SU-DHL-6 (cell line): ENCODE measurements at regions not wholly inside any gene's neighbourhood (a gene's known extent, or its start where the extent isn't known, plus 50 kb on each side); places are given as distances from the start of the nearest gene placed in this dataset.

ENCODE experiments used
- H2AFZ ChIP-seq: fragments of 200-600 bp; sonication (generic); 2 replicates; pipeline ENCODE4 v1.6.1; 2014; ENCODE audit warnings: low read depth, mild to moderate bottlenecking, moderate library complexity, mixed read lengths, antibody characterized with exemption, low read length; ENCODE audit not compliant: severe bottlenecking
- H3F3A ChIP-seq: fragments of 200-600 bp; shearing (Covaris generic); 2 replicates; pipeline ENCODE4 v1.6.0; 2016; ENCODE audit warnings: antibody characterized with exemption, mild to moderate bottlenecking; ENCODE audit not compliant: insufficient read depth
- H3K27ac ChIP-seq: fragments of 200-600 bp; sonication (generic); 2 replicates; pipeline ENCODE4 v1.5.1; 2016; ENCODE audit warnings: low read depth, mild to moderate bottlenecking, low read length, moderate library complexity, mixed read lengths
- H3K27me3 ChIP-seq: fragments of 200-600 bp; sonication (generic), shearing (Covaris generic); 2 replicates; pipeline ENCODE4 v1.6.0; 2014; ENCODE audit warnings: mild to moderate bottlenecking, low read length
- H3K36me3 ChIP-seq: fragments of 200-600 bp; sonication (generic); 2 replicates; pipeline ENCODE4 v1.6.1; 2014; ENCODE audit warnings: mild to moderate bottlenecking, low read length, mixed read lengths
- H3K4me2 ChIP-seq: fragments of 300-600, 200-600 bp; shearing (Covaris generic), sonication (generic); 2 replicates; pipeline ENCODE4 v1.6.0; 2014; ENCODE audit warnings: low read length, low read depth, mild to moderate bottlenecking; ENCODE audit not compliant: poor library complexity, severe bottlenecking
- H3K4me3 ChIP-seq: fragments of 200-600 bp; sonication (generic); 2 replicates; pipeline ENCODE4 v1.5.1; 2014; ENCODE audit warnings: antibody characterized with exemption, low read length, mild to moderate bottlenecking, mixed read lengths; ENCODE audit not compliant: insufficient read depth, poor library complexity, severe bottlenecking
- H3K79me2 ChIP-seq: fragments of 200-600 bp; sonication (generic); 2 replicates; pipeline ENCODE4 v1.6.1; 2014; ENCODE audit warnings: mild to moderate bottlenecking, low read length, moderate library complexity; ENCODE audit not compliant: insufficient read depth
- H3K9ac ChIP-seq: fragments of 200-600 bp; sonication (generic); 2 replicates; pipeline ENCODE4 v1.7.0; 2014; ENCODE audit warnings: mild to moderate bottlenecking, low read length
- H3K9me2 ChIP-seq: fragments of 200-600 bp; sonication (generic); replicated peaks from 2 replicates; pipeline ENCODE4 v1.6.1; 2014; ENCODE audit warnings: low read length; ENCODE audit not compliant: insufficient read depth
- H3K9me3 ChIP-seq: fragments of 200-600 bp; sonication (generic); 2 replicates; pipeline ENCODE4 v1.6.1; 2014; ENCODE audit warnings: low read length, mixed read lengths; ENCODE audit not compliant: insufficient read depth
- H4K20me1 ChIP-seq: fragments of 200-600 bp; sonication (generic); 2 replicates; pipeline ENCODE4 v1.6.1; 2014; ENCODE audit warnings: low read depth, mild to moderate bottlenecking, antibody characterized with exemption, low read length, moderate library complexity, mixed read lengths
- EZH2phosphoT487 ChIP-seq: fragments of 200-600 bp; sonication (generic), shearing (Covaris generic); conservative IDR thresholded peaks from 2 replicates; pipeline ENCODE4 v1.6.1; 2018; ENCODE audit warnings: mild to moderate bottlenecking, antibody characterized with exemption, low read length, moderate library complexity, mixed read lengths
- TF ChIP-seq, protein P1 (sequence below): fragments of 200-600 bp; sonication (generic); IDR thresholded peaks from one replicate; pipeline ENCODE4 v1.5.1; 2017; ENCODE audit warnings: antibody characterized with exemption, mild to moderate bottlenecking, low read length, moderate library complexity; ENCODE audit not compliant: insufficient read depth, poor library complexity, severe bottlenecking

DNA sequence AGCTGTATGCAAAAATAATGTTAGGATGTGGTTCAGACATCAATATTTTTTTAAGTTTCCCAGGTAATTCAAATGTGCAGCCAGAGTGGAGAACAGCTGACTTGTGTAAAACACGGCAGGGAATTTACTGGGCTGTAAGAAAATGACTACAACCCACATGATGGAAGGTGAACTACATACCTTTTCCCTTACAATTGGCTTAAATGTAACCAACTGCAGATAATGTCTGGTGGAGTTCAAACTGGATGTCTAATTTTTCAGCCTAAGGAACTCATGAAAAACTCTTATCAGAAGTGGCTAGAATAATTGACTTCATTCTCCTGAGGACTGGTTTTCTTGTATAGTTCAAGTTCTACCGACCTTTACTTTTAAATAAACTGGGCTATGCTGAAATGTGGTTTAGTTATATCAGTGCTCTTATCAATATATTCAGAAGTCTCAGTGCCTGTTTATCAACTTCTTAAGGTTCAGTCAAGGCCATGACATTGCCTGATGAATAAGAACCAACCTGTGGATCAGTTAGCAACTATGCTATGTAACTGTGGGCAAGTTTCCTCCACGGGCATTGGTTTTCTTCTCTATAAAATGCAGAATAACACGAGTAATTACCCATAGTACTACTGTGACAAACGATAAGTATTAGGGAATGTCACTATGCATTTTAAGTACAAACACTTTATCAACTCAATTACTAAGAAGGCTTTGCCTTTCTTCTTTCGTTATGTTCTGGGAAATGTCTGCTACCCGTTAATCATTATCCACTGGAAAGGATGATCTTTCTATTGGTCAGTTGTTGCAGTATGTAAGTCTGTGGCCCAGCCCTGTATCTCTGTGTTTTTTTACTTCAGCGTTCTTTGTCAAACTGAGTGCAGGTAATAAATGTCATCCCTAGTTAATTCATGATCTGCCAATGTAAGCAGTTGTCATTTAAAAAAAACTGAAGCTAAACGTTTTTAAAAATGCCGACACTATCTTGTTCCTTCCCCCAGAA is 181.6 kb downstream of the PCDH7 start:
- H3K79me2 ChIP-seq = no peaks in the 10 kb centered on the region

DNA sequence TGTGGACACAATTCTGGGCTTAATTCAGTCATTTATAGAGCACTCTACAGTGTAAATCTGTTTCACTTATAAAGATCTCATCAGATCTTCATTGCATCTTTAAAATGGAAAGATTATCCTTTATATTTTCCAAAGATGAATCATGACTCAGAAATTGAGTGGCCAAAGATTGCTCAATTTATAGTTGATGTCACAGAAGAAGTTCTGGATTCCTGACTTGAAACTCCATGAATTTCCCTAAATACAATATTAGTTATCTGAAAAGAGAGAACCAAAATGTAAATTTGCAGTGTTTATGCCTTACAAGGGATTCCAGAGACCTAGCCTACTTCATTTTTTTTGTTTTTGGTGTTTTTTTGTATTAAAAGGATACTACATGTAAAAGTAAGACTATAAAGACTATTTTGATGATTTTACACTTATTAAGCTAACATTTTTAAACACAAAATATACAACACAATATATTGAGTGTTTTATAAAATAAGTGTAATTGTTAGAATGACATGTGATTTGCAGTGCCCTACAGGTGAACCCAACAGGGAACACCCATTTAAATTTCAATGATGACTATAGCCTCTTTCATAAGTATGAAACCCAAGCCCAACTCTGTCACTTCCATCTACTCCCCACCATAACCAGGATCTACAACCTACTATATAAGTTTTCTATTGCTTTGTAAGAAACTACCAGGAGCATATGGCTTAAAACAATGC is 183.5 kb downstream of the PCDH7 start:
- no peaks in the 10 kb centered on the region for H4K20me1 ChIP-seq
- H3K9ac ChIP-seq = no peak overlapping the region
- H2AFZ ChIP-seq = no peak overlapping the region
- H3K36me3 ChIP-seq = no peaks in the 10 kb centered on the region
- H3K27me3 ChIP-seq = no peaks in the 10 kb centered on the region
- H3K79me2 ChIP-seq = no peaks in the 10 kb centered on the region
- H3K27ac ChIP-seq = no peak overlapping the region
- H3K4me2 ChIP-seq = no peak overlapping the region
- no peaks in the 10 kb centered on the region for H3K9me3 ChIP-seq
- no peaks in the 10 kb centered on the region for H3F3A ChIP-seq
- no peak for TF ChIP-seq EZH2phosphoT487
- TF ChIP-seq, protein P1, sequence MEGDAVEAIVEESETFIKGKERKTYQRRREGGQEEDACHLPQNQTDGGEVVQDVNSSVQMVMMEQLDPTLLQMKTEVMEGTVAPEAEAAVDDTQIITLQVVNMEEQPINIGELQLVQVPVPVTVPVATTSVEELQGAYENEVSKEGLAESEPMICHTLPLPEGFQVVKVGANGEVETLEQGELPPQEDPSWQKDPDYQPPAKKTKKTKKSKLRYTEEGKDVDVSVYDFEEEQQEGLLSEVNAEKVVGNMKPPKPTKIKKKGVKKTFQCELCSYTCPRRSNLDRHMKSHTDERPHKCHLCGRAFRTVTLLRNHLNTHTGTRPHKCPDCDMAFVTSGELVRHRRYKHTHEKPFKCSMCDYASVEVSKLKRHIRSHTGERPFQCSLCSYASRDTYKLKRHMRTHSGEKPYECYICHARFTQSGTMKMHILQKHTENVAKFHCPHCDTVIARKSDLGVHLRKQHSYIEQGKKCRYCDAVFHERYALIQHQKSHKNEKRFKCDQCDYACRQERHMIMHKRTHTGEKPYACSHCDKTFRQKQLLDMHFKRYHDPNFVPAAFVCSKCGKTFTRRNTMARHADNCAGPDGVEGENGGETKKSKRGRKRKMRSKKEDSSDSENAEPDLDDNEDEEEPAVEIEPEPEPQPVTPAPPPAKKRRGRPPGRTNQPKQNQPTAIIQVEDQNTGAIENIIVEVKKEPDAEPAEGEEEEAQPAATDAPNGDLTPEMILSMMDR = no peak
- H3K4me3 ChIP-seq = no peak overlapping the region
- no peaks in the 10 kb centered on the region for H3K9me2 ChIP-seq

More for the DNA sequence above, 181.6 kb downstream of the PCDH7 start:
- H3K9ac ChIP-seq = no peak overlapping the region
- H3K27ac ChIP-seq = no peak overlapping the region
- no peak overlapping the region for H3K4me2 ChIP-seq
- H3K27me3 ChIP-seq = no peaks in the 10 kb centered on the region
- H3K9me2 ChIP-seq = no peaks in the 10 kb centered on the region
- no peak overlapping the region for H2AFZ ChIP-seq
- TF ChIP-seq, protein P1 = no peak
- TF ChIP-seq EZH2phosphoT487 = no peak
- H4K20me1 ChIP-seq = no peaks in the 10 kb centered on the region
- H3F3A ChIP-seq = no peaks in the 10 kb centered on the region
- no peak overlapping the region for H3K4me3 ChIP-seq
- H3K9me3 ChIP-seq = no peaks in the 10 kb centered on the region
- H3K36me3 ChIP-seq = no peaks in the 10 kb centered on the region

DNA sequence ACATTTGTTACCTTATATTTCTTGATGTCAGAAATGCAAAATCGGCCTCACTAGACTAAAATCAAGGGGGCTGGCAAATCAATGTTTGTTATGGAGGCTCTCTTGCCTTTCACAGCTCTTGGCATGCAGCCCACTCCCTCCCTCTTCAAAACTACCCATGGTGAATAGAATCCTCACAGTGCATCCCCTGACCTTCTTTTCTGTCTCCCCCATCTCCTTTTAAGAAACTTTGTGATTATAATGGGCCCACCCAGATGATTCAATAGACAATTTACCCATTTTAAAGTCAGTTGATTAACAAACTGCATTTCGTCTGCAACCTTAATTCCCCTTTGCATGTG is 184.0 kb downstream of the PCDH7 start:
- Histone ChIP-seq H4K20me1 (no peaks in the 10 kb centered on the region), H3K9me3 (no peaks in the 10 kb centered on the region), H3K36me3 (no peaks in the 10 kb centered on the region), H3K27me3 (no peaks in the 10 kb centered on the region), H3K4me2 (no peak overlapping the region), H3K9ac (no peak overlapping the region), H2AFZ (no peak overlapping the region), H3K79me2 (no peaks in the 10 kb centered on the region), H3F3A (no peaks in the 10 kb centered on the region), H3K27ac (no peak overlapping the region), H3K9me2 (no peaks in the 10 kb centered on the region), H3K4me3 (no peak overlapping the region)
- TF ChIP-seq, protein P1 = no peak
- TF ChIP-seq EZH2phosphoT487 = no peak
